ENCODE measurements at regions not wholly inside any gene's neighbourhood (a gene's known extent, or its start where the extent isn't known, plus 50 kb on each side); places are given as distances from the start of the nearest gene placed in this dataset.

DNA sequence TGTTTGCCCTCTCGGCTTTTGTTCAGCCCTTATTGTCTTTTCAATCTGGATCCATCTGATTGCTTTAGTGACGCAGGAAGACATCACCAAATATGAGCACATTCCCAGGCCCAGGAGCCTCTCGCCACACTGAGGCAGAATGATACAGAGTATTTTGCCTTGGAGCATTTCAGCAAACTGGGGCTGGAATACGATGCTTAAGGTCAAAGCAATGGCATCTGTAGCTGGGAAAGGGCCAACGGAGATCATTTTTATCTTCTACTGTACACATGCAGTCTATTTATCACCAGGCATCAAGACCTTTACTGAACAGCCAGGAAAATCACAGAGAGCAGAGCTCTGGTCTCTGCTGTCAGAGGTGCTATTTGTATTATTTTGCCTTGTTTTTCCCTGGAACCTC lies 655.3 kb downstream of the RNF144B start:
- DNase-seq (ENCODE audit: low spot score in 2 of 2), result no peak

DNA sequence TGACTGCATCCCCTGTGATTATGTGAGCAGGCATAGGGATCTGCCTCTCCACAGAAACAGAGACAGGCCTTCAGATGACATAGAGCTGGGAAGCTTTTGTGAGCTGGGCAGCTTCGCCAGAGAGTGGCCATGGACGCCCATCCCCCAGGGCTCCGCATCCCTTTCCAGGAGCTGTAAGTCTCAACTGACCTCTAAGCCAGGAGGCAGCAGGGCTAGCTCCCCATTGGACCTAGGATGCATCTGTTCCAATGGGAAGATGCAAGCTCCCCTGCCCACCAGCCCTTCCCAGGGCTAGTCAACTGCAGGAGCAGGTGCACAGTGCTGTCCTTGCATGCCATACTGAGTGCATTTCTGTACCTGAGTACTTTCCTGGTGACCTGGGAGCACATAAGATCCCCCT lies 663.6 kb downstream of the RNF144B start:
- H3K4me3 ChIP-seq, result no peak overlapping the region
- intact Hi-C loops (cut with DNase I), result no loop called here
- TF ChIP-seq, protein P1, sequence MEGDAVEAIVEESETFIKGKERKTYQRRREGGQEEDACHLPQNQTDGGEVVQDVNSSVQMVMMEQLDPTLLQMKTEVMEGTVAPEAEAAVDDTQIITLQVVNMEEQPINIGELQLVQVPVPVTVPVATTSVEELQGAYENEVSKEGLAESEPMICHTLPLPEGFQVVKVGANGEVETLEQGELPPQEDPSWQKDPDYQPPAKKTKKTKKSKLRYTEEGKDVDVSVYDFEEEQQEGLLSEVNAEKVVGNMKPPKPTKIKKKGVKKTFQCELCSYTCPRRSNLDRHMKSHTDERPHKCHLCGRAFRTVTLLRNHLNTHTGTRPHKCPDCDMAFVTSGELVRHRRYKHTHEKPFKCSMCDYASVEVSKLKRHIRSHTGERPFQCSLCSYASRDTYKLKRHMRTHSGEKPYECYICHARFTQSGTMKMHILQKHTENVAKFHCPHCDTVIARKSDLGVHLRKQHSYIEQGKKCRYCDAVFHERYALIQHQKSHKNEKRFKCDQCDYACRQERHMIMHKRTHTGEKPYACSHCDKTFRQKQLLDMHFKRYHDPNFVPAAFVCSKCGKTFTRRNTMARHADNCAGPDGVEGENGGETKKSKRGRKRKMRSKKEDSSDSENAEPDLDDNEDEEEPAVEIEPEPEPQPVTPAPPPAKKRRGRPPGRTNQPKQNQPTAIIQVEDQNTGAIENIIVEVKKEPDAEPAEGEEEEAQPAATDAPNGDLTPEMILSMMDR (IDR thresholded peaks at IDR 0.05), result no peak
- H3K27ac ChIP-seq, result no peak overlapping the region
- H3K36me3 ChIP-seq, result no peaks in the 10 kb centered on the region
- H3K4me1 ChIP-seq, result peaks cover 0 to 10% of the 10 kb centered on the region in 2 donors
- DNase-seq (ENCODE audit: low spot score in 2 of 2), result no peak
- no peaks in the 10 kb centered on the region for H3K27me3 ChIP-seq
- H3K9me3 ChIP-seq, result peaks cover 0 to 7% of the 10 kb centered on the region in 2 donors

More for the DNA sequence above, 655.3 kb downstream of the RNF144B start:
- Histone ChIP-seq H3K27ac (peak overlapping the region; percentile 43 to 45), H3K4me1 (no peaks in the 10 kb centered on the region), H3K9me3 (no peaks in the 10 kb centered on the region), H3K4me3 (no peak overlapping the region), H3K36me3 (no peaks in the 10 kb centered on the region), H3K27me3 (no peaks in the 10 kb centered on the region)
- intact Hi-C loops (cut with DNase I), result no loop called here
- TF ChIP-seq, protein P1 (IDR thresholded peaks at IDR 0.05), result no peak

DNA sequence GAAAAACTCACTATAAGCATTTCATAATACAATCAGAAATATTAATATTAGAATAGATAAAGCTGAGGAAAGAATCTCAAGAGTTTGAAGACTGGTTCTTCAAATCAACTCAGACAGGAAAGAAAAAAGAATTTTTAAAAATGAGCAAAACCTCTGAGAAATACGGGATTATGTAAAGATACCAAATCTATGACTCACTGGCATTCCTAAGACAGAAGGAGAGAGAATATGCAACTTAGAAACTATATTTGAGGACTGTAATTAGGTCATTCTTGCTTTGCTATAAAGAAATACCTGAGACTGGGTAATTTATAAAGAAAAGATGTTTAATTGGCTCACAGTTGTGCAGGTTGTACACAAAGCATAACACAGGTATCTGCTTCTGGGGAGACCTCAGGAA lies 665.1 kb downstream of the RNF144B start:
- Histone ChIP-seq H3K9me3 (peaks cover 0 to 7% of the 10 kb centered on the region in 2 donors), H3K27me3 (no peaks in the 10 kb centered on the region), H3K4me3 (no peak overlapping the region), H3K36me3 (no peaks in the 10 kb centered on the region), H3K4me1 (peaks cover 0 to 10% of the 10 kb centered on the region in 2 donors), H3K27ac (peak overlapping the region; percentile 35 to 43)
- intact Hi-C loops (cut with DNase I), result no loop called here
- DNase-seq (ENCODE audit: low spot score in 2 of 2), result no peak
- TF ChIP-seq, protein P1 (IDR thresholded peaks at IDR 0.05), result no peak

DNA sequence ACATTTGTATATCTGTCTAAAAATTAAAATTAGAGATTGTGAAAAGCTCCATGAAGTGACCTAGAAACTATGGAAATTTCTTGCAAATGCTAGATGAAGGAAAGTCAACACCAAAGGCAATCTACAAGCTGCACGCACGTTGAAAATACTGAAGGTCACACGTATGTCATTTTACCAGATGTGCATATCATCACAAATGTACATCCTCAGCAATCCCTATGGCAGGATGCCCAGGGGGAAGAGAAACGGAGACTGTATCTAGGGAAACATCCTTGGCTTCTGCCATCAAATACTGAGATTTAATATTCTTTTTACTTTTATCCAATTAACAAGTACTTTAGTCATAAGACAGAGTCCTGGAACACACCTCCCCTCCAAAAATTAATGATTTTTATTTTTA lies 672.0 kb downstream of the RNF144B start:
- TF ChIP-seq, protein P1 (IDR thresholded peaks at IDR 0.05), result no peak
- intact Hi-C loops (cut with DNase I), result no loop called here
- H3K36me3 ChIP-seq, result no peaks in the 10 kb centered on the region
- H3K27ac ChIP-seq, result no peak overlapping the region
- no peak overlapping the region for H3K4me3 ChIP-seq
- no peaks in the 10 kb centered on the region for H3K27me3 ChIP-seq
- H3K4me1 ChIP-seq, result no peaks in the 10 kb centered on the region
- peaks cover 0 to 9% of the 10 kb centered on the region in 2 donors for H3K9me3 ChIP-seq
- DNase-seq (ENCODE audit: low spot score in 2 of 2), result no peak

DNA sequence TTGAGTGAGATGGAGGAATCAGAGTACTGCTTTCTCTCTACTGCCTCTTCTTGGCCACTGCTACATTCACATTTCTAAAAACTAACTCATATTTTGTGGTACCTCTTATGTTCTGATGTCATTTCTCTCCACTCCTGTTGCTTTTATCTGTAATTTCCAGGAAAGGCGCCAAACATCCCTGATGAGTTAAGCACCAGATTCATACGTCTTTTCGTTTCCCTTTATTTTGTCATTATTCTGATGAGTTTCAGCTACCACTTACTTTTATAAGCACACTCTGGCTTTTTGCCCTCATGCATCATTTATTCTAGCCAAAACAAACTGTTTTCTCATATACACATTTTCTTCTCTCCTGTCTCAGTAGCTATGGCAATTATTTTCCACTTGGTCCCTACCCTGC lies 680.0 kb downstream of the RNF144B start:
- DNase-seq (ENCODE audit: low spot score in 2 of 2), result no peak
- intact Hi-C loops (cut with DNase I), result no loop called here
- no peak overlapping the region for H3K4me3 ChIP-seq
- peaks cover 0 to 6% of the 10 kb centered on the region in 2 donors for H3K9me3 ChIP-seq
- H3K27me3 ChIP-seq, result no peaks in the 10 kb centered on the region
- no peaks in the 10 kb centered on the region for H3K36me3 ChIP-seq
- H3K4me1 ChIP-seq, result no peaks in the 10 kb centered on the region
- TF ChIP-seq, protein P1 (IDR thresholded peaks at IDR 0.05), result no peak
- H3K27ac ChIP-seq, result no peak overlapping the region

DNA sequence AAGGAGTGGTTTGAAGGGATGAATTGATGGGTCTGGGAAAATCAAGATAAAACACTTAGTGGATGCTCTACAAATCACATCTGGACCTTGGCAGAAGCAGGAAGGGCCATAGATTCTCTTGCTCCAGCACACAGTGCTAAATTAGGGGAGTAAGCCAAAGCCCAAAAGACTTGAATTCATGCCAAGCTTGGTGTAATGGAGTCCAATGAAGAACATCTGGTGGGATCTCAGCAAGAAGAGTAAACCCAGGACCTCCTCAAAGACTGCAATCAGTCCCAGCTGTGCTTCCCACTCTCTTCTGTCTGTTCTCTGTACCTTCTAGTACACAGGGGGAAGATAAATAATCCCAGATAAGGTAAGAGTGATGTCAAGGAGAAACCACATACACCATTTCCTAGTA lies 683.4 kb downstream of the RNF144B start:
- no peak for DNase-seq (ENCODE audit: low spot score in 2 of 2)

More for the DNA sequence above, 683.4 kb downstream of the RNF144B start:
- Histone ChIP-seq H3K4me3 (no peak overlapping the region), H3K27me3 (no peaks in the 10 kb centered on the region), H3K4me1 (no peaks in the 10 kb centered on the region), H3K9me3 (peaks cover 6 to 25% of the 10 kb centered on the region in 2 donors), H3K36me3 (no peaks in the 10 kb centered on the region), H3K27ac (no peak overlapping the region)
- intact Hi-C loops (cut with DNase I), result no loop called here
- TF ChIP-seq, protein P1 (IDR thresholded peaks at IDR 0.05), result no peak

Measured in ascending aorta (tissue), 2 donors.